Kidney (tissue), 13 donors: ENCODE measurements at regions not wholly inside any gene's neighbourhood (a gene's known extent, or its start where the extent isn't known, plus 50 kb on each side); places are given as distances from the start of the nearest gene placed in this dataset.

Source experiments
- DNase-seq, 5 donors: peaks; one replicate each; pipeline ENCODE4 v3.0.0-alpha.2; 2013 to 2020
- FAIRE-seq: peaks from 2 replicates; lab custom pipeline; 2012; peaks lifted over from hg19 to GRCh38; lab: Jason Lieb, UNC
- H3K27ac ChIP-seq, 2 donors: one replicate each; pipeline ENCODE4 v1.7.0; 2013; ENCODE audit warnings: low read depth in 2 of 2, low read length in 2 of 2, inconsistent platforms in 1 of 2
- H3K27me3 ChIP-seq: one replicate; pipeline ENCODE4 v1.7.1; 2013; ENCODE audit warnings: low read length, inconsistent platforms; ENCODE audit not compliant: control insufficient read depth, insufficient read depth
- H3K36me3 ChIP-seq, 3 donors: one replicate each; pipeline versions ENCODE4 v1.7.0 to v1.7.1; 2013; ENCODE audit warnings: low read length in 3 of 3, control low read depth in 1 of 3, inconsistent platforms in 1 of 3; ENCODE audit not compliant: insufficient read depth in 3 of 3, control insufficient read depth in 2 of 3
- H3K4me1 ChIP-seq, 3 donors: one replicate each; pipeline versions ENCODE4 v1.7.0 to v1.7.1; 2013; ENCODE audit warnings: low read length in 3 of 3, inconsistent platforms in 1 of 3, low read depth in 1 of 3; ENCODE audit not compliant: control insufficient read depth in 2 of 3, insufficient read depth in 2 of 3
- H3K4me3 ChIP-seq, 3 donors: one replicate each; pipeline versions ENCODE4 v1.7.0 to v1.8.1; 2013; ENCODE audit warnings: low read length in 3 of 3, control low read depth in 1 of 3, inconsistent platforms in 1 of 3
- H3K9ac ChIP-seq, 3 donors: one replicate each; pipeline versions ENCODE4 v1.7.0 to v1.7.1; 2013; ENCODE audit warnings: low read length in 3 of 3, control low read depth in 1 of 3, inconsistent platforms in 1 of 3
- H3K9me3 ChIP-seq, 3 donors: one replicate each; pipeline versions ENCODE4 v1.7.0 to v1.7.1; 2013; ENCODE audit warnings: low read length in 3 of 3, control low read depth in 1 of 3, inconsistent platforms in 1 of 3; ENCODE audit not compliant: control insufficient read depth in 2 of 3, insufficient read depth in 1 of 3
- CTCF ChIP-seq: IDR thresholded peaks from 3 replicates; pipeline ENCODE4 v1.5.1; 2012; ENCODE audit warnings: mild to moderate bottlenecking, moderate library complexity, borderline replicate concordance; ENCODE audit not compliant: insufficient read depth; ENCODE audit errors: extremely low read depth
- intact Hi-C: fragments of 100-400 bp; cut with DNase I; formaldehyde crosslinking; loops from one replicate; pipeline ENCODE4 v1.11.1; 2022
- donor health status: control.
- donor health status: control.
- donor health status: control.
- donor health status: control.
- donor health status: control.
- donor health status: DM: yes; HTN: yes; CAD: no.
- donor health status: Normal renal cell carcinoma (clear cell type).

GRCh38 chr11:46181387-46181786, 60.1 kb upstream of the PHF21A start:
- Histone ChIP-seq H3K9me3 (no peaks in the 10 kb centered on the region), H3K27me3 (no peaks in the 10 kb centered on the region), H3K9ac (no peak overlapping the region), H3K4me3 (no peak overlapping the region), H3K27ac (no peak overlapping the region), H3K36me3 (no peaks in the 10 kb centered on the region), H3K4me1 (no peaks in the 10 kb centered on the region)
- DNase-seq (no peak), FAIRE-seq (no peak)
- intact Hi-C loops, result no loop called here
- TF ChIP-seq CTCF, result no peak

GRCh38 chr11:46180736-46181135, 59.5 kb upstream of the PHF21A start:
- H3K4me1 ChIP-seq, result no peaks in the 10 kb centered on the region
- intact Hi-C loops, result no loop called here
- DNase-seq, result no peak
- no peaks in the 10 kb centered on the region for H3K36me3 ChIP-seq
- no peak overlapping the region for H3K9ac ChIP-seq
- H3K27ac ChIP-seq, result no peak overlapping the region
- H3K9me3 ChIP-seq, result no peaks in the 10 kb centered on the region
- no peak for TF ChIP-seq CTCF
- no peak overlapping the region for H3K4me3 ChIP-seq
- no peak for FAIRE-seq
- no peaks in the 10 kb centered on the region for H3K27me3 ChIP-seq

- Histone ChIP-seq H3K9me3 (no peaks in the 10 kb centered on the region), H3K27ac (no peak overlapping the region), H3K9ac (no peak overlapping the region), H3K27me3 (no peaks in the 10 kb centered on the region), H3K36me3 (no peaks in the 10 kb centered on the region), H3K4me1 (no peaks in the 10 kb centered on the region), H3K4me3 (no peak overlapping the region)
- DNase-seq (no peak), FAIRE-seq (no peak)
- intact Hi-C loops, result no loop called here
- no peak for TF ChIP-seq CTCF
Measured at GRCh38 chr11:46178513-46178912, 57.3 kb upstream of the PHF21A start.

- intact Hi-C loops, result no loop called here
Measured at GRCh38 chr11:46176421-46176820, 55.2 kb upstream of the PHF21A start.

More at GRCh38 chr11:46176421-46176820, 55.2 kb upstream of the PHF21A start:
- Histone ChIP-seq H3K9me3 (no peaks in the 10 kb centered on the region), H3K4me3 (no peak overlapping the region), H3K27ac (no peak overlapping the region), H3K27me3 (no peaks in the 10 kb centered on the region), H3K36me3 (no peaks in the 10 kb centered on the region), H3K9ac (no peak overlapping the region), H3K4me1 (no peaks in the 10 kb centered on the region)
- TF ChIP-seq CTCF, result no peak
- DNase-seq, result no peak
- no peak for FAIRE-seq
